GM12892 (cell line): ENCODE measurements at regions not wholly inside any gene's neighbourhood (a gene's known extent, or its start where the extent isn't known, plus 50 kb on each side); places are given as distances from the start of the nearest gene placed in this dataset.

Experiments
- POLR2A ChIP-seq: IDR thresholded peaks from 2 replicates; pipeline ENCODE4 v1.6.1; 2011; ENCODE audit warnings: low read depth, low read length, control low read depth
- POLR2AphosphoS5 ChIP-seq: IDR thresholded peaks from 2 replicates; pipeline ENCODE4 v1.6.1; 2011; ENCODE audit warnings: low read depth, low read length, control low read depth
- TAF1 ChIP-seq: IDR thresholded peaks from 2 replicates; pipeline ENCODE4 v1.6.1; 2011; ENCODE audit warnings: low read depth, mild to moderate bottlenecking, control low read depth, low read length, borderline replicate concordance

DNA sequence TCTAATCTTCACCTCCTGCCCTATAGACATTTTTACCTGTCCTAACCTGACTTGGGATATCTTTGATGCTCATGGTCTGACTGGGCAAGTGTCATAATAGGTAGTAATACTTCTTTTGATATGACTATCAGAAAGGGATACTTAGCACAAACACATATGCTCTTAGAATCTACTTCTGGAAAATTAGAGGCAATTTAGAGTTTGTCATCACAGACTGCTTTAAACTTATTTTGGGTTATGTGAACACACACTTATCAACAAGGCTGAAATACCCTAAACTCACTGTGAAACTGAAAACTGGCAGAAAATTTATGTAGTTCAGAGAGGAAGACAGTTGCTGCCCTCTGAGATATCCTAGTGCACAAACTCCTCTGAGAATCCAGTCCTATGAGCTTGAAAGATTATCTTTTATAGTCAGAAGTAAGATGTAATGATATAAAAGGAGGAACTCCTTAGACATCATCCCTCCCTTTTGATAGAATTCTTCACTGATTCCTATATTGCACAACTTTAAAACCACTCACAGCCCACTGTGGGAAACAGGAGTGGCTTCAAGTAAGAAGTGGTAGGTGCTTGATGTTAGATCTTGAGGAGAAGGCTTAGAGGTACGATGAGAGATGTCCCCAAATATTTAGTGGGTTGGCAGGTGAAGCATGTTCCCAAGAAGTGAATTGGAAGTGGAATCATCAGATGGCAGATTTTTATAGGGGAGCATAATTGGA lies 273.3 kb downstream of the MAN2A1 start:
- TF ChIP-seq POLR2A (no peak), TAF1 (no peak), POLR2AphosphoS5 (no peak)
